Loucy (cell line): ENCODE measurements at regions not wholly inside any gene's neighbourhood (a gene's known extent, or its start where the extent isn't known, plus 50 kb on each side); places are given as distances from the start of the nearest gene placed in this dataset.

Experiments used
- EZH2phosphoT487 ChIP-seq: fragments of 200-600 bp; IDR thresholded peaks from 2 replicates; pipeline ENCODE4 v1.6.1; 2018; ENCODE audit warnings: antibody characterized with exemption, mild to moderate bottlenecking, moderate library complexity, borderline replicate concordance
- TF ChIP-seq, protein P1 (sequence below): fragments of 200-600 bp; sonication (generic); conservative IDR thresholded peaks from 2 replicates; pipeline ENCODE4 v1.5.1; 2014; ENCODE audit warnings: mild to moderate bottlenecking, antibody characterized with exemption, low read length

DNA sequence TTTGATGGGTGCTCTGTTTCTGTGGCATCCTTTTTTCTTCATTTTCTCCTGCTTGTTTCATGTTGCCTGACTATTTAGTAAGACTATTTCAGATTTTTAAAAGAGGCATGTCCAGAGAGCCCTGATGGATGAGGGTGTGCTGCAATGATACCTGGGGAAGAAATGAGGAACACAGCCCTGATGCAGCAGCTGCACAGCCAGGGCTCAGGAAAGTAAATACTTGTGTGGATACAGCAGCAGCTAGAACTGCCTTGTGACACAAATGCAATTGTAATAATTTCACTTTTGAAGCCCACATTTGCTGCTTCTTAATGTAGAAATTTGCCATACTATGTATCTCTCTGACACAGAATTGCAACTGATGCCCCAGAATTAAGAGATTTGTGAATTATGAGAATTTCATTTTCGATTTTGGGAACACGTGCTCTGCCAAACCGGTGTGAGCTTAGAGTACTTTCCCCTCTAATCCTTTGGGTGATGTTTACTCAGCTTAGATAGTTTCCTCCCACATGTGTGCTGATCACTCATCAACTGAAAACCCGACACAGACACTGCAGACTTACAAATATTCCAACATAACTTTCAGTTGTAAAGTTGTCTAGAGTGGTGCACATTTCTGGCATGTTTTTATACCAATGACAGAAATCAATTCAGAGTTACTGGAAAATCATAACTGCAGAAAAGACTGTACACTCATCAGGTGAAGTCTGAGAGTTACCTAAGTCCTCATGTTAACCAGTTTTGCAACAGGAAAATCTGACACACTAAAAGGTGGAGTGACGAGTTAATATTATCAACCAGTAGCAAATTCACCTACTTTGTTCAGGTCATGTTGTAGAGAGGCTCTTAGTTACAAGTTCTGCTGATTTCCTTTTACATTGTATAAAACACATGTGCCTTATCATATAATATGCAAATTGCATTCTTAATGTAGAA is 383.4 kb downstream of the CBLN2 start:
- TF ChIP-seq, protein P1, sequence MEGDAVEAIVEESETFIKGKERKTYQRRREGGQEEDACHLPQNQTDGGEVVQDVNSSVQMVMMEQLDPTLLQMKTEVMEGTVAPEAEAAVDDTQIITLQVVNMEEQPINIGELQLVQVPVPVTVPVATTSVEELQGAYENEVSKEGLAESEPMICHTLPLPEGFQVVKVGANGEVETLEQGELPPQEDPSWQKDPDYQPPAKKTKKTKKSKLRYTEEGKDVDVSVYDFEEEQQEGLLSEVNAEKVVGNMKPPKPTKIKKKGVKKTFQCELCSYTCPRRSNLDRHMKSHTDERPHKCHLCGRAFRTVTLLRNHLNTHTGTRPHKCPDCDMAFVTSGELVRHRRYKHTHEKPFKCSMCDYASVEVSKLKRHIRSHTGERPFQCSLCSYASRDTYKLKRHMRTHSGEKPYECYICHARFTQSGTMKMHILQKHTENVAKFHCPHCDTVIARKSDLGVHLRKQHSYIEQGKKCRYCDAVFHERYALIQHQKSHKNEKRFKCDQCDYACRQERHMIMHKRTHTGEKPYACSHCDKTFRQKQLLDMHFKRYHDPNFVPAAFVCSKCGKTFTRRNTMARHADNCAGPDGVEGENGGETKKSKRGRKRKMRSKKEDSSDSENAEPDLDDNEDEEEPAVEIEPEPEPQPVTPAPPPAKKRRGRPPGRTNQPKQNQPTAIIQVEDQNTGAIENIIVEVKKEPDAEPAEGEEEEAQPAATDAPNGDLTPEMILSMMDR: no peak
- no peak for TF ChIP-seq EZH2phosphoT487
